GM23248 (cell line): ENCODE measurements at regions not wholly inside any gene's neighbourhood (a gene's known extent, or its start where the extent isn't known, plus 50 kb on each side); places are given as distances from the start of the nearest gene placed in this dataset.

Source experiments
- DNase-seq: peaks from one replicate; pipeline ENCODE4 v3.0.0-alpha.2; 2015
- H2AFZ ChIP-seq: fragments of 200-600 bp; sonication (generic); 2 replicates; pipeline ENCODE4 v1.6.1; 2016; ENCODE audit warnings: antibody characterized with exemption
- H3F3A ChIP-seq: fragments of 200-600 bp; sonication (generic); 2 replicates; pipeline ENCODE4 v1.6.1; 2016; ENCODE audit warnings: mild to moderate bottlenecking, antibody characterized with exemption, mixed run types; ENCODE audit not compliant: insufficient read depth
- H3K27ac ChIP-seq: fragments of 200-600 bp; sonication (generic); 2 replicates; pipeline ENCODE4 v1.5.1; 2016; ENCODE audit warnings: mild to moderate bottlenecking
- H3K27me3 ChIP-seq: fragments of 200-600 bp; sonication (generic); replicated peaks from 2 replicates; pipeline ENCODE4 v1.6.1; 2016; ENCODE audit warnings: mild to moderate bottlenecking; ENCODE audit not compliant: insufficient read depth
- H3K36me3 ChIP-seq: fragments of 200-600 bp; sonication (generic); 2 replicates; pipeline ENCODE4 v1.6.1; 2016; ENCODE audit warnings: low read depth, mild to moderate bottlenecking
- H3K4me1 ChIP-seq: fragments of 200-600 bp; sonication (generic); 2 replicates; pipeline ENCODE4 v1.6.1; 2016; ENCODE audit warnings: mild to moderate bottlenecking; ENCODE audit not compliant: insufficient read depth
- H3K4me2 ChIP-seq: fragments of 200-600 bp; sonication (generic); one replicate; pipeline ENCODE4 v1.6.1; 2016; ENCODE audit warnings: mild to moderate bottlenecking; ENCODE audit not compliant: unreplicated experiment
- H3K4me3 ChIP-seq: fragments of 200-600 bp; sonication (generic); 2 replicates; pipeline ENCODE4 v1.5.1; 2016; ENCODE audit warnings: mild to moderate bottlenecking
- H3K79me2 ChIP-seq: fragments of 200-600 bp; sonication (generic); 2 replicates; pipeline ENCODE4 v1.6.1; 2016; ENCODE audit warnings: mild to moderate bottlenecking; ENCODE audit not compliant: insufficient read depth
- H3K9ac ChIP-seq: fragments of 200-600 bp; sonication (generic); 2 replicates; pipeline ENCODE4 v1.6.1; 2016; ENCODE audit warnings: mild to moderate bottlenecking
- H3K9me2 ChIP-seq: fragments of 200-600 bp; sonication (generic); 2 replicates; pipeline ENCODE4 v1.6.1; 2016; ENCODE audit warnings: mixed run types, mild to moderate bottlenecking, moderate library complexity; ENCODE audit not compliant: insufficient read depth
- H3K9me3 ChIP-seq: fragments of 200-600 bp; sonication (generic); one replicate; pipeline ENCODE4 v1.6.1; 2017; ENCODE audit warnings: low read depth
- H4K20me1 ChIP-seq: fragments of 200-600 bp; sonication (generic); 2 replicates; pipeline ENCODE4 v1.6.0; 2016; ENCODE audit not compliant: insufficient read depth
- EZH2 ChIP-seq: fragments of 200-600 bp; sonication (generic); IDR thresholded peaks from 2 replicates; pipeline ENCODE4 v1.6.1; 2018; ENCODE audit warnings: antibody characterized with exemption, mild to moderate bottlenecking; ENCODE audit not compliant: insufficient read depth, poor library complexity, severe bottlenecking
- EZH2phosphoT487 ChIP-seq: fragments of 200-600 bp; sonication (generic); IDR thresholded peaks from 2 replicates; pipeline ENCODE4 v1.6.1; 2018; ENCODE audit warnings: antibody characterized with exemption, moderate library complexity, mild to moderate bottlenecking, low read depth; ENCODE audit not compliant: insufficient read depth
- WGBS, 2 experiments: methylation state at CpG; one replicate each; pipeline ENCODE4 v1.1.6; 2015 to 2017; ENCODE audit warnings: low lambda C conversion rate in 2 of 2, low coverage in 1 of 2; ENCODE audit errors: missing lambda C conversion rate in 2 of 2; 5-methylcytosine and 5-hydroxymethylcytosine counted together
- in situ Hi-C: fragments of 300-500 bp; cut with MboI; formaldehyde crosslinking; loops from 2 replicates; pipeline ENCODE4 v1.15.0; 2020

- H3K36me3 ChIP-seq = no peaks in the 10 kb centered on the region
- no peak overlapping the region for H3K4me3 ChIP-seq
- peak overlapping the region; percentile 2; the same call in 1 of the 2 replicates for H2AFZ ChIP-seq
- H3F3A ChIP-seq = no peaks in the 10 kb centered on the region
- H3K9me2 ChIP-seq = no peaks in the 10 kb centered on the region
- H3K79me2 ChIP-seq = no peaks in the 10 kb centered on the region
- 84 to 85% methylated on average over 5 of the region's 5 CpGs for WGBS, 2 experiments
- no peaks in the 10 kb centered on the region for H3K9me3 ChIP-seq
- TF ChIP-seq EZH2phosphoT487 = no peak
- no peaks in the 10 kb centered on the region for H3K27me3 ChIP-seq
- H3K27ac ChIP-seq = no peak overlapping the region
- no peak for DNase-seq
- in situ Hi-C loops = no loop called here
- H3K4me1 ChIP-seq = no peaks in the 10 kb centered on the region
- no peak overlapping the region for H3K4me2 ChIP-seq
- no peak overlapping the region for H3K9ac ChIP-seq
- no peaks in the 10 kb centered on the region for H4K20me1 ChIP-seq
Observed at GRCh38 chr6:71452697-71453370, 164.2 kb downstream of the OGFRL1 start.

DNA sequence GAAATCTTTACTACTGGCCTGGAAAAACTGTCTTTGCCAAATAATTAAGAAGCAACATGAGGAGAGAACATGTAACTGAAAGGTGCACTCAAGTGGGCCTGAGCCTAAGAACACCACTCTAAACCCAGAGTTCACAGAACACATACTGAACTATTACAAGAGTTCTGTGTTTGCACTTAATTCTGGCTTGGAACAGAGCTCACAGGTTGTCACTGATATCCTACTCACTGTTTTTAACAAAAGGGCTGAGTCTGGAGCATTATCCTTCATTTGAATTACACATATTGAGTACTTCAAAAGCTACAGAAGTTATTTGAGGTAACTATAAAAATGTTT is 164.7 kb downstream of the OGFRL1 start:
- Histone ChIP-seq H3K4me1 (no peaks in the 10 kb centered on the region), H3K9me3 (no peaks in the 10 kb centered on the region), H3K9me2 (no peaks in the 10 kb centered on the region), H3K27me3 (no peaks in the 10 kb centered on the region), H3K9ac (no peak overlapping the region), H3K79me2 (no peaks in the 10 kb centered on the region), H3K27ac (no peak overlapping the region), H3K4me3 (no peak overlapping the region), H3K4me2 (no peak overlapping the region), H4K20me1 (no peaks in the 10 kb centered on the region), H3K36me3 (no peaks in the 10 kb centered on the region), H2AFZ (0 out of 2 replicates have a peak overlapping the region, but pooled peaks have one; percentile 2), H3F3A (no peaks in the 10 kb centered on the region)
- in situ Hi-C loops = no loop called here
- no peak for TF ChIP-seq EZH2phosphoT487
- no peak for TF ChIP-seq EZH2
- DNase-seq = no peak

DNA sequence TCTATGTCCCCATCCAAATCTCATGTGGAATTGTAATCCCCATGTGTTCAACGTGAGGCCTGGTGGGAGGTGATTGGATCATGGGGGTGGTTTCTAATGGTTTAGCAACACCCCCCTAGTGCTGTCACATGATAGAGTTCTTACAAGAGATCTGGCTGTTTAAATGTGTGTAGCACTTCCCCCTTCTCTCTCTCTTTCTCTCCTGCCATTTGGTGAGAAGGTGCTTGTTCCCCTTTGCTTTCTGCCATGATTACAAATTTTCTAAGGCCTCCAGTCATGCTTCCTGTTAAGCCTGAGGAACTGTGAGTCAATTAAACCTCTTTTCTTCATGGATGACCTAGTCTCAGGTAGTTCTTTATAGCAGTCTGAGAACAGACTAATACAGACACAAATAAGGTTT is 165.4 kb downstream of the OGFRL1 start:
- 10 to 24% methylated on average over 1 of the region's 1 CpG for WGBS, 2 experiments
- no peak for TF ChIP-seq EZH2
- no peak for TF ChIP-seq EZH2phosphoT487
- H3K27me3 ChIP-seq = no peaks in the 10 kb centered on the region
- no peaks in the 10 kb centered on the region for H3K36me3 ChIP-seq
- H3K4me1 ChIP-seq = no peaks in the 10 kb centered on the region
- H3F3A ChIP-seq = no peaks in the 10 kb centered on the region
- no peaks in the 10 kb centered on the region for H3K79me2 ChIP-seq
- no peak for DNase-seq
- H3K4me3 ChIP-seq = no peak overlapping the region
- H3K9me2 ChIP-seq = no peaks in the 10 kb centered on the region
- no peaks in the 10 kb centered on the region for H3K9me3 ChIP-seq
- no peaks in the 10 kb centered on the region for H4K20me1 ChIP-seq
- H3K27ac ChIP-seq = no peak overlapping the region
- H3K4me2 ChIP-seq = no peak overlapping the region
- H3K9ac ChIP-seq = no peak overlapping the region
- in situ Hi-C loops = no loop called here
- H2AFZ ChIP-seq = no peak overlapping the region

DNA sequence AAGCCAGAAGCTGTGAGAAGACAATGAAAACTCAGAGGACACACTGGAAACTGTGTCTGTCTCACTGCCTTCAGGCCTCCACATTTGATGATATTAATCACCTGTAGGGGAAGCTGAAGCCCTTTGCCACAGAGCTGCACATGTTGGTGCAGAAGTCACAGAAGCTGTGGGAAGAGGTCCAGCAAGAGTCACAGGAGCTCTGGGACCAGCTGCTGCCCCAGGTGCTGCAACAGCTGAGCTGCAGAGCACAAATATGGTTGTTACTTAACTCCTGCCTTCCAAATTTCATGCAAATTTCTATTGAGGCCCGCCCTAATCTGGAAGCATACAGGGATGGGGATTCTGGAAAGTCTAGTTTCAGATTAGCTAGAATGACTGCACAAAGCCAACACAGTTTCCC is 169.3 kb downstream of the OGFRL1 start:
- Histone ChIP-seq H3K36me3 (no peaks in the 10 kb centered on the region), H3F3A (peaks cover 5% of the 10 kb centered on the region; the same call in 1 of the 2 replicates), H3K27ac (no peak overlapping the region), H3K4me2 (no peak overlapping the region), H3K27me3 (no peaks in the 10 kb centered on the region), H4K20me1 (no peaks in the 10 kb centered on the region), H3K9me3 (no peaks in the 10 kb centered on the region), H3K9me2 (no peaks in the 10 kb centered on the region), H3K79me2 (no peaks in the 10 kb centered on the region), H3K9ac (no peak overlapping the region), H2AFZ (no peak overlapping the region), H3K4me1 (peaks cover 13% of the 10 kb centered on the region), H3K4me3 (no peak overlapping the region)
- no peak for DNase-seq
- WGBS, 2 experiments = 78 to 90% methylated on average over 1 of the region's 1 CpG
- TF ChIP-seq EZH2phosphoT487 (no peak), EZH2 (no peak)
- in situ Hi-C loops = no loop called here

GRCh38 chr6:71459162-71459561 is 170.6 kb downstream of the OGFRL1 start:
- Histone ChIP-seq H2AFZ (no peak overlapping the region), H4K20me1 (no peaks in the 10 kb centered on the region), H3K27ac (no peak overlapping the region), H3F3A (peaks cover 5% of the 10 kb centered on the region; the same call in 1 of the 2 replicates), H3K9me3 (no peaks in the 10 kb centered on the region), H3K36me3 (no peaks in the 10 kb centered on the region), H3K4me2 (no peak overlapping the region), H3K4me3 (no peak overlapping the region), H3K79me2 (no peaks in the 10 kb centered on the region), H3K9ac (no peak overlapping the region), H3K9me2 (no peaks in the 10 kb centered on the region), H3K4me1 (peaks cover 13% of the 10 kb centered on the region), H3K27me3 (no peaks in the 10 kb centered on the region)
- WGBS, 2 experiments = 95 to 97% methylated on average over 2 of the region's 2 CpGs
- in situ Hi-C loops = no loop called here
- no peak for DNase-seq
- TF ChIP-seq EZH2phosphoT487 = no peak
- no peak for TF ChIP-seq EZH2
